ENCODE measurements at regions not wholly inside any gene's neighbourhood (a gene's known extent, or its start where the extent isn't known, plus 50 kb on each side); places are given as distances from the start of the nearest gene placed in this dataset.

- TF ChIP-seq CTCF (conservative IDR thresholded peaks at IDR 0.05; ENCODE audit: low read length): no peak
- no peak overlapping the region for H3K4me3 ChIP-seq (ENCODE audit: low read length)
- no peak for DNase-seq (ENCODE audit: low read depth)
Measured at GRCh38 chr5:9838916-9839315, 208.8 kb upstream of the TAS2R1 start.

- peak; percentile 12 for DNase-seq (ENCODE audit: low read depth)
- no peak overlapping the region for H3K4me3 ChIP-seq (ENCODE audit: low read length)
- TF ChIP-seq CTCF (conservative IDR thresholded peaks at IDR 0.05; ENCODE audit: low read length): no peak
Measured at GRCh38 chr5:9834871-9835770, 205.0 kb upstream of the TAS2R1 start.

GRCh38 chr5:9833871-9834270, 203.7 kb upstream of the TAS2R1 start:
- no peak overlapping the region for H3K4me3 ChIP-seq (ENCODE audit: low read length)
- no peak for DNase-seq (ENCODE audit: low read depth)
- no peak for TF ChIP-seq CTCF (conservative IDR thresholded peaks at IDR 0.05; ENCODE audit: low read length)

- no peak overlapping the region for H3K4me3 ChIP-seq (ENCODE audit: low read length)
- TF ChIP-seq CTCF (conservative IDR thresholded peaks at IDR 0.05; ENCODE audit: low read length): no peak
- DNase-seq (ENCODE audit: low read depth): no peak
Measured at GRCh38 chr5:9832921-9833320, 202.8 kb upstream of the TAS2R1 start.

GRCh38 chr5:9831823-9832222, 201.7 kb upstream of the TAS2R1 start:
- peak; percentile 14 for DNase-seq (ENCODE audit: low read depth)
- H3K4me3 ChIP-seq (ENCODE audit: low read length): no peak overlapping the region
- TF ChIP-seq CTCF (conservative IDR thresholded peaks at IDR 0.05; ENCODE audit: low read length): no peak

- H3K4me3 ChIP-seq (ENCODE audit: low read length): no peak overlapping the region
- TF ChIP-seq CTCF (conservative IDR thresholded peaks at IDR 0.05; ENCODE audit: low read length): no peak
- no peak for DNase-seq (ENCODE audit: low read depth)
Measured at GRCh38 chr5:9830184-9830583, 200.0 kb upstream of the TAS2R1 start.

- no peak for DNase-seq (ENCODE audit: low read depth)
- H3K4me3 ChIP-seq (ENCODE audit: low read length): no peak overlapping the region
- TF ChIP-seq CTCF (conservative IDR thresholded peaks at IDR 0.05; ENCODE audit: low read length): no peak
Measured at GRCh38 chr5:9829621-9830020, 199.5 kb upstream of the TAS2R1 start.

Measured in AG10803 (cell line).